Prostate gland (tissue), 2 donors: ENCODE measurements at regions not wholly inside any gene's neighbourhood (a gene's known extent, or its start where the extent isn't known, plus 50 kb on each side); places are given as distances from the start of the nearest gene placed in this dataset.

Source experiments
- DNase-seq: peaks from one replicate; pipeline ENCODE4 v3.0.0-alpha.2; 2019; ENCODE audit warnings: low spot score
- H3K27ac ChIP-seq, 2 donors: fragments of 200-600 bp; sonication (generic); 2 replicates each; pipeline ENCODE4 v1.5.1; 2017 to 2019
- H3K27me3 ChIP-seq: fragments of 200-600 bp; sonication (generic); replicated peaks from 2 replicates; pipeline ENCODE4 v1.5.1; 2019; ENCODE audit not compliant: insufficient read depth
- H3K36me3 ChIP-seq, 2 donors: fragments of 200-600 bp; sonication (generic); 1 replicate in 1 of 2; 2 replicates in 1 of 2; pipeline versions ENCODE4 v1.5.1 to v1.8.1; 2017 to 2019
- H3K4me1 ChIP-seq: fragments of 200-600 bp; sonication (generic); replicated peaks from 2 replicates; pipeline ENCODE4 v1.5.1; 2019
- H3K4me3 ChIP-seq, 2 donors: fragments of 200-600 bp; sonication (generic); 2 replicates each; pipeline ENCODE4 v1.5.1; 2017 to 2019
- H3K9me3 ChIP-seq: fragments of 200-600 bp; sonication (generic); 2 replicates; pipeline ENCODE4 v1.5.1; 2017
- POLR2A ChIP-seq: fragments of 450-650 bp; IDR thresholded peaks from one replicate; pipeline ENCODE4 v1.6.1; 2016; ENCODE audit warnings: antibody characterized with exemption, mild to moderate bottlenecking
- POLR2AphosphoS5 ChIP-seq: sonication (generic); formaldehyde crosslinking; IDR thresholded peaks from one replicate; pipeline ENCODE4 v1.6.1; 2017; ENCODE audit warnings: antibody characterized with exemption
- WGBS: methylation state at CpG from one replicate; pipeline ENCODE4 v1.1.5; 2018; 5-methylcytosine and 5-hydroxymethylcytosine counted together
- intact Hi-C: fragments of 100-400 bp; cut with DNase I; formaldehyde crosslinking; loops from one replicate; pipeline ENCODE4 v1.14.2; 2022
- TF ChIP-seq, protein P1 (sequence below), 4 experiments: fragments of 200-600 bp in 2 of 4; fragments of 450-650 bp in 2 of 4; sonication (generic) in 2 of 4; IDR thresholded peaks; 1 replicate in 3 of 4; 2 replicates in 1 of 4; pipeline ENCODE4 v1.5.1; 2016 to 2019; ENCODE audit warnings: antibody characterized with exemption in 4 of 4, mild to moderate bottlenecking in 2 of 4, moderate library complexity in 2 of 4

DNA sequence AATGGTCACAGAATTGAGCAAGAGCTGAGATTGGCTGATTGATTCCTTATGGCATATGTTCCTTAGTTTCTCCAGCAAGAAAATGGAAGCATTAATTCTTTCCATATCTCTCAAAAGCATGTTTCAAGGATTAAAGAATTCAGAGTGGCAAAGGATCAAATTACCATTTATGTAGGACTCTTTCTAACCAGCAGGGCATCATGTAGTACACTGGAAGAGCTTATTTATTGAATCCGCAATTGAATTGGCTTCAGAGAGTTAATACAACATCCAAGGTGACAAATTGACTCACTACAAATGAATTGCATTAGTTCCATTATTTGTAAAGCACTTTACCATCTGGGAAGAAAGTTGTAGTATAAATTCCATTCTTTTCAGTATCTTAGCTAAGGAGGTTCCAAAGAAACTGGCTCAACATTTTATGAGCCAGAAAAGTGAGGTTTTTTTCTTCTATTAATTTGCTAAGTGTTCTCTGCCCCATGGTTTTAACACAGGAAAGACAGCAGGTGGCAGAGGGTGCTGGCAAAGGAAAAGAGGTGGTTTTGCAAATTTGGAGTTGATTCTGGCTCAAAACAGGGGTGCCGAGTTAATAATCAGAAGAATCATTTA, 409.9 kb downstream of the MTX2 start:
- peaks cover 7% of the 10 kb centered on the region for H3K27me3 ChIP-seq
- 48% methylated on average over 2 of the region's 2 CpGs for WGBS

DNA sequence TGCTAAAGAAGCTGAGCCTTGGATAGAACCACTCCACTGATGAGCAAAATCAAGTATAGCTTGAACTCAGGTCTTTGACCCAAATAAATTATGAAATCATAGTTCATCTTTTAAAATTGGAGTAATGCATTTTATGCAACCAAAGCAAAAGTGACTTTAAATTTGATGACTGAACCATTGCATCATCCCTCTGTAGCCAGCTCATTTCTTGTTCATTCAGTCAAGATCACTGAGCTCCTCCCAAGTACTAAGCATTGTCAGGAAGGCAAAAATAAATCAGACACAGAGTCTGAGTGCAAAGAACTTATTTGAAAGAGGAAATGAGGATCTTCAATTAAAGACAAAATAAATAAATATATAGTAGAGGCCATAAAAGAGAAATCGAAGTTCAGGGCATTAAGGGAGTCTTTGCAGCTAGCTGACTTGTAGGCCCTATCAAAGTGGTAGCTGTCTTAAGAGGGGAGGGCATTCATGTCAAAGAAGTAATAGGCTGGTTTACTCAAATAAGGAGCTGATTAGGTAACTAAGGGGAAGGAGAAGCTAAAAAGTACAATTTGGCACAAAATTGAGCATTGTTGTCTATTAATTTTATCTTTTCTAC, 411.8 kb downstream of the MTX2 start:
- Histone ChIP-seq H3K27ac (no peak overlapping the region), H3K27me3 (no peaks in the 10 kb centered on the region), H3K36me3 (no peaks in the 10 kb centered on the region), H3K4me1 (no peaks in the 10 kb centered on the region), H3K4me3 (no peak overlapping the region), H3K9me3 (no peaks in the 10 kb centered on the region)
- whole genome bisulfite sequencing: 46% methylated on average over 1 of the region's 1 CpG
- DNase-seq: no peak
- TF ChIP-seq, protein P1, sequence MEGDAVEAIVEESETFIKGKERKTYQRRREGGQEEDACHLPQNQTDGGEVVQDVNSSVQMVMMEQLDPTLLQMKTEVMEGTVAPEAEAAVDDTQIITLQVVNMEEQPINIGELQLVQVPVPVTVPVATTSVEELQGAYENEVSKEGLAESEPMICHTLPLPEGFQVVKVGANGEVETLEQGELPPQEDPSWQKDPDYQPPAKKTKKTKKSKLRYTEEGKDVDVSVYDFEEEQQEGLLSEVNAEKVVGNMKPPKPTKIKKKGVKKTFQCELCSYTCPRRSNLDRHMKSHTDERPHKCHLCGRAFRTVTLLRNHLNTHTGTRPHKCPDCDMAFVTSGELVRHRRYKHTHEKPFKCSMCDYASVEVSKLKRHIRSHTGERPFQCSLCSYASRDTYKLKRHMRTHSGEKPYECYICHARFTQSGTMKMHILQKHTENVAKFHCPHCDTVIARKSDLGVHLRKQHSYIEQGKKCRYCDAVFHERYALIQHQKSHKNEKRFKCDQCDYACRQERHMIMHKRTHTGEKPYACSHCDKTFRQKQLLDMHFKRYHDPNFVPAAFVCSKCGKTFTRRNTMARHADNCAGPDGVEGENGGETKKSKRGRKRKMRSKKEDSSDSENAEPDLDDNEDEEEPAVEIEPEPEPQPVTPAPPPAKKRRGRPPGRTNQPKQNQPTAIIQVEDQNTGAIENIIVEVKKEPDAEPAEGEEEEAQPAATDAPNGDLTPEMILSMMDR (IDR thresholded peaks at IDR 0.05): no peak
- TF ChIP-seq POLR2AphosphoS5 (no peak), POLR2A (no peak)
- intact Hi-C loops: no loop called here

More for the DNA sequence above, 409.9 kb downstream of the MTX2 start:
- no peak for DNase-seq
- intact Hi-C loops: no loop called here
- Histone ChIP-seq H3K9me3 (no peaks in the 10 kb centered on the region), H3K36me3 (no peaks in the 10 kb centered on the region), H3K27ac (no peak overlapping the region), H3K4me1 (no peaks in the 10 kb centered on the region), H3K4me3 (no peak overlapping the region)
- TF ChIP-seq POLR2A (no peak), POLR2AphosphoS5 (no peak)
- TF ChIP-seq, protein P1 (IDR thresholded peaks at IDR 0.05): no peak

DNA sequence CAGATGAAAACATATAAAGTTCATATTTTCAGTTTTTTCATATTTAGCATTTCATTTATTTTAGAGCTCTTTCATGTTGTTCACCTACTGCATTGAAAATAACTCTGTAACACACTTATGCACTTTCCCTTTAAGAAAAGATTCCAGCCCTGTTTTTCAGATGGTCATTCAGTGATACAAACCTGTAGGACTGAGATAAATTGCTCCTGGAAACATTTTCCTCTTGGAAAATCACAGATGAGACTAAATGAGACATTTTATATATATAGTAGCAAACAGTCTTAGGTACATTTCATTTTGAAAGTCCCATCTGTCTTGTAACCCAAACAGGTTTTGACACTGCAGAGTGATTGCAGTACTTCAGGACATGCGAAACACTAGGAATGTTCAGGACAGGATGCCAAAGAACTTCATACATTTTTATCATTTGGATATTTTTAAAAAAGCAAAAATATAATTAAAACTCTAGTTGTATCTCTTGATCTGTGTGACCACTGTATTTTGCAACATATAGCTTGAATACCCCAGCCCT, 412.4 kb downstream of the MTX2 start:
- Histone ChIP-seq H3K4me1 (no peaks in the 10 kb centered on the region), H3K4me3 (no peak overlapping the region), H3K27me3 (no peaks in the 10 kb centered on the region), H3K27ac (no peak overlapping the region), H3K36me3 (no peaks in the 10 kb centered on the region), H3K9me3 (no peaks in the 10 kb centered on the region)
- DNase-seq: no peak
- no peak for TF ChIP-seq POLR2A
- TF ChIP-seq POLR2AphosphoS5: no peak
- TF ChIP-seq, protein P1 (IDR thresholded peaks at IDR 0.05): no peak
- intact Hi-C loops: no loop called here
- WGBS: 79% methylated on average over 1 of the region's 1 CpG

DNA sequence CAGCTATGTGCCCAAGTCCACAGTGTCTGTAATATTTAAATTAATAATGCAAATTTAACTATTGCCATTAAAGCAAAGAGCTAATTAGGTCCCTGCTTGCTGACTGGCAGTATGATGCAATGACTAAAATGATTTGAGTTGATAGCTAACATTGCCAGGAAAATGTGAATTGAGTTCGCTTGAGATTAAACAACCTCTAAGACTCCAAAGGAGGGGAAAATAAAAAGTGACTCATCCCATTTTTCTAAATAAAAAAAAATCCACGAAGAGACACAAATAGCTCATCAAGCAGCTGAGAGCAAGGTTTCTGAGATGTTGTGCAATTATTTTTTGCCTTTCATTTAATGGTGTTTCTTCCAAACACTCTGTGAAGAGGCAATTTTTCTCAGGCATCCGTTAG, 413.0 kb downstream of the MTX2 start:
- TF ChIP-seq, protein P1 (IDR thresholded peaks at IDR 0.05): no peak
- Histone ChIP-seq H3K9me3 (no peaks in the 10 kb centered on the region), H3K36me3 (no peaks in the 10 kb centered on the region), H3K27ac (no peak overlapping the region), H3K27me3 (no peaks in the 10 kb centered on the region), H3K4me3 (no peak overlapping the region), H3K4me1 (no peaks in the 10 kb centered on the region)
- DNase-seq: no peak
- intact Hi-C loops: no loop called here
- 38% methylated on average over 3 of the region's 3 CpGs for WGBS

DNA sequence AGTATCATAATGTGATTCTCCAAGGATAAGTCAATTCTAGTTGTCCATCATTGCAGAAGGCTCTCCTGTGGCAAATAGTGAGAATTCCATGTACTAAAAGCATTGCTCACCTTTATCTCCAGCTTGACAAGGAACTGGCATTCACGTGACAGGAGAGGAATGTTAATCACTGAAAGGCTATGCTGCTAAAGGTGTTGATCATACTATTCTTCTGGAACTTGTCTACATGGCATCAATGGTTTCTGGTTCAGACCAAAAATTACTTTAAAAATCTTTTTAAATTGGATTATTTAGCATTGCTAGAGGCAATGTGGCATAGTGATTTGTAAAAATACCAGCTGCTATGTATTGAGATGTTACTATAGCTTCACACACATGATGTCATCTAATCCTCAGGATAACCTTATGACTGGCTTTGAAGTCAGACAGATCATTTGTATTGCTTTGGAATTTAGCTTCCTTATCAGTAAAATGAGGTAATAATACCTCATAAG, 414.4 kb downstream of the MTX2 start:
- no peak overlapping the region for H3K27ac ChIP-seq

More for the DNA sequence above, 414.4 kb downstream of the MTX2 start:
- DNase-seq: no peak
- intact Hi-C loops: no loop called here
- no peaks in the 10 kb centered on the region for H3K27me3 ChIP-seq
- H3K4me1 ChIP-seq: no peaks in the 10 kb centered on the region
- TF ChIP-seq POLR2A (no peak), POLR2AphosphoS5 (no peak)
- TF ChIP-seq, protein P1 (IDR thresholded peaks at IDR 0.05): no peak
- WGBS: 52% methylated on average over 1 of the region's 1 CpG
- H3K9me3 ChIP-seq: no peaks in the 10 kb centered on the region
- no peaks in the 10 kb centered on the region for H3K36me3 ChIP-seq
- no peak overlapping the region for H3K4me3 ChIP-seq
